CD14-positive monocyte (primary cell): ENCODE measurements at regions not wholly inside any gene's neighbourhood (a gene's known extent, or its start where the extent isn't known, plus 50 kb on each side); places are given as distances from the start of the nearest gene placed in this dataset.

ENCODE experiments used
- DNase-seq, 3 donors: peaks; one replicate each; pipeline ENCODE4 v3.0.0-alpha.2; 2011 to 2022
- H2AFZ ChIP-seq: 2 replicates; pipeline ENCODE4 v1.6.0; 2012; ENCODE audit warnings: mild to moderate bottlenecking, low read depth, low read length, inconsistent platforms; ENCODE audit not compliant: insufficient read depth, poor library complexity, severe bottlenecking
- H3K27ac ChIP-seq, 2 donors: 1 replicate in 1 of 2; 2 replicates in 1 of 2; pipeline ENCODE4 v1.5.1; 2012 to 2013; ENCODE audit warnings: low read length in 2 of 2, control low read depth in 1 of 2, inconsistent platforms in 1 of 2, low read depth in 1 of 2, mild to moderate bottlenecking in 1 of 2
- H3K27me3 ChIP-seq, 2 donors: one replicate each; pipeline versions ENCODE4 v1.6.0 to v1.6.1; 2011 to 2013; ENCODE audit warnings: low read length in 2 of 2; ENCODE audit not compliant: control insufficient read depth in 2 of 2, insufficient read depth in 2 of 2
- H3K36me3 ChIP-seq, 2 donors: replicated peaks in 1 of 2; 1 replicate in 1 of 2; 2 replicates in 1 of 2; pipeline versions ENCODE4 v1.5.1 to v1.6.1; 2012 to 2013; ENCODE audit warnings: low read length in 2 of 2, control low read depth in 1 of 2, inconsistent platforms in 1 of 2, mild to moderate bottlenecking in 1 of 2; ENCODE audit not compliant: insufficient read depth in 2 of 2, control insufficient read depth in 1 of 2
- H3K4me1 ChIP-seq, 2 donors: 1 replicate in 1 of 2; 2 replicates in 1 of 2; pipeline versions ENCODE4 v1.5.1 to v1.6.1; 2012 to 2013; ENCODE audit warnings: low read length in 2 of 2, control low read depth in 1 of 2, inconsistent platforms in 1 of 2, mild to moderate bottlenecking in 1 of 2, moderate library complexity in 1 of 2; ENCODE audit not compliant: insufficient read depth in 2 of 2, control insufficient read depth in 1 of 2
- H3K4me2 ChIP-seq: replicated peaks from 2 replicates; pipeline ENCODE3; 2012; ENCODE audit warnings: low read length, moderate library complexity, mild to moderate bottlenecking; ENCODE audit not compliant: poor library complexity, severe bottlenecking; ENCODE audit errors: extremely low read depth
- H3K4me3 ChIP-seq, 3 experiments: fragments of 200-600 bp in 1 of 3; sonication (generic) in 1 of 3; replicated peaks in 1 of 3; 1 replicate in 2 of 3; 2 replicates in 1 of 3; pipeline ENCODE4 v1.5.1; 2011 to 2013; ENCODE audit warnings: low read length in 3 of 3, mild to moderate bottlenecking in 3 of 3, control low read depth in 2 of 3, low read depth in 2 of 3, inconsistent platforms in 1 of 3, moderate library complexity in 1 of 3
- H3K79me2 ChIP-seq: 2 replicates; pipeline ENCODE4 v1.6.0; 2012; ENCODE audit warnings: mild to moderate bottlenecking, control low read depth, inconsistent platforms, low read length, moderate library complexity; ENCODE audit not compliant: insufficient read depth
- H3K9ac ChIP-seq: 2 replicates; pipeline ENCODE4 v1.6.0; 2017; ENCODE audit warnings: low read length, mild to moderate bottlenecking; ENCODE audit not compliant: insufficient read depth, poor library complexity, severe bottlenecking
- H3K9me3 ChIP-seq, 2 donors: replicated peaks in 1 of 2; 1 replicate in 1 of 2; 2 replicates in 1 of 2; pipeline versions ENCODE4 v1.5.1 to v1.6.1; 2012 to 2013; ENCODE audit warnings: low read length in 2 of 2, control low read depth in 1 of 2; ENCODE audit not compliant: control insufficient read depth in 1 of 2, insufficient read depth in 1 of 2
- H4K20me1 ChIP-seq: 2 replicates; pipeline ENCODE4 v1.6.0; 2012; ENCODE audit warnings: mild to moderate bottlenecking, low read length, control low read depth, moderate library complexity; ENCODE audit not compliant: insufficient read depth
- H3K27ac Mint-ChIP-seq, 7 donors: one replicate each; pipeline ENCODE4 v1.8.0; 2020; ENCODE audit warnings: mild to moderate bottlenecking in 7 of 7, mixed read lengths in 7 of 7, moderate library complexity in 6 of 7, inconsistent platforms in 2 of 7
- H3K27me3 Mint-ChIP-seq, 3 donors: one replicate each; pipeline ENCODE4 v1.8.0; 2021 to 2022; ENCODE audit warnings: low read depth in 3 of 3, mild to moderate bottlenecking in 3 of 3, mixed read lengths in 3 of 3, moderate library complexity in 3 of 3, inconsistent platforms in 1 of 3
- H3K36me3 Mint-ChIP-seq, 2 donors: one replicate each; pipeline ENCODE4 v1.8.0; 2020; ENCODE audit warnings: mixed read lengths in 2 of 2, inconsistent platforms in 1 of 2, mild to moderate bottlenecking in 1 of 2
- H3K4me1 Mint-ChIP-seq: one replicate; pipeline ENCODE4 v1.8.0; 2020; ENCODE audit warnings: mild to moderate bottlenecking, mixed read lengths
- H3K4me3 Mint-ChIP-seq, 2 donors: one replicate each; pipeline ENCODE4 v1.8.0; 2020; ENCODE audit warnings: mild to moderate bottlenecking in 2 of 2, mixed read lengths in 2 of 2, moderate library complexity in 1 of 2
- H3K9me3 Mint-ChIP-seq, 7 donors: one replicate each; pipeline ENCODE4 v1.8.0; 2020 to 2022; ENCODE audit warnings: mixed read lengths in 7 of 7, mild to moderate bottlenecking in 6 of 7, moderate library complexity in 6 of 7, inconsistent platforms in 2 of 7
- WGBS: methylation state at CpG from one replicate; pipeline ENCODE4 v1.1.5; 2013; ENCODE audit warnings: missing lambda C conversion rate; ENCODE audit not compliant: insufficient coverage; 5-methylcytosine and 5-hydroxymethylcytosine counted together
- intact Hi-C, 2 donors: fragments of 100-400 bp; cut with micrococcal nuclease; formaldehyde crosslinking; loops; one replicate each; pipeline versions ENCODE4 v1.15.0 to v1.15.1; 2023
- TF ChIP-seq, protein P1 (sequence below): fragments of 200-600 bp; IDR thresholded peaks from one replicate; pipeline ENCODE4 v1.8.0; 2022; ENCODE audit warnings: antibody characterized with exemption, mild to moderate bottlenecking

DNA sequence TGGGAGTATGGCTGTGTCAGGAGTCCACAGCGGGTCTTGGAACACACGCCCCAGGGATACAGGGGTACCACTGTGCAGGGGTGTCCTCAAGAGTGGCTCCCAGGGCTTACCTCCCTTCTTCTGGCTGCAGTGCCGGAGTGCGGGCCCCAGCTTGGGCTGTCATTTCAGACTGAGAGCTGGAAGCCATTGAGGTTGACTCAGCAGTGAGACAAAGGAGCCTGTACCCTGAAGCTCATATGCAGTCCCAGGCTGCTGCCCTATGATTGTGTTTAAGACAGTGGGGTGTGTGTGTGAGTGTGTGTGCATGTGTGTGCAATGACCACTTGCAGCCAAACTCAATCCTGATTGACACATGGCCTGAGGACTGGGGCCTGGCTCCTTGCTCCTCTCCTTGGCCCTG lies 167.7 kb upstream of the AFDN start:
- TF ChIP-seq, protein P1, sequence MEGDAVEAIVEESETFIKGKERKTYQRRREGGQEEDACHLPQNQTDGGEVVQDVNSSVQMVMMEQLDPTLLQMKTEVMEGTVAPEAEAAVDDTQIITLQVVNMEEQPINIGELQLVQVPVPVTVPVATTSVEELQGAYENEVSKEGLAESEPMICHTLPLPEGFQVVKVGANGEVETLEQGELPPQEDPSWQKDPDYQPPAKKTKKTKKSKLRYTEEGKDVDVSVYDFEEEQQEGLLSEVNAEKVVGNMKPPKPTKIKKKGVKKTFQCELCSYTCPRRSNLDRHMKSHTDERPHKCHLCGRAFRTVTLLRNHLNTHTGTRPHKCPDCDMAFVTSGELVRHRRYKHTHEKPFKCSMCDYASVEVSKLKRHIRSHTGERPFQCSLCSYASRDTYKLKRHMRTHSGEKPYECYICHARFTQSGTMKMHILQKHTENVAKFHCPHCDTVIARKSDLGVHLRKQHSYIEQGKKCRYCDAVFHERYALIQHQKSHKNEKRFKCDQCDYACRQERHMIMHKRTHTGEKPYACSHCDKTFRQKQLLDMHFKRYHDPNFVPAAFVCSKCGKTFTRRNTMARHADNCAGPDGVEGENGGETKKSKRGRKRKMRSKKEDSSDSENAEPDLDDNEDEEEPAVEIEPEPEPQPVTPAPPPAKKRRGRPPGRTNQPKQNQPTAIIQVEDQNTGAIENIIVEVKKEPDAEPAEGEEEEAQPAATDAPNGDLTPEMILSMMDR = no peak
- H3K9ac ChIP-seq = no peak overlapping the region
- no peaks in the 10 kb centered on the region for H3K27me3 ChIP-seq
- peaks cover 0 to 6% (median 0%) of the 10 kb centered on the region in 3 donors for H3K27me3 Mint-ChIP-seq
- peaks cover 0 to 9% (median 3%) of the 10 kb centered on the region in 7 donors for H3K9me3 Mint-ChIP-seq
- no peak overlapping the region for H3K27ac Mint-ChIP-seq
- H3K4me3 Mint-ChIP-seq = no peak overlapping the region
- H3K4me1 Mint-ChIP-seq = no peaks in the 10 kb centered on the region
- no peaks in the 10 kb centered on the region for H4K20me1 ChIP-seq
- 97% methylated on average over 3 of the region's 4 CpGs for WGBS
- H3K9me3 ChIP-seq = peaks cover 0 to 3% of the 10 kb centered on the region in 2 donors
- no peak overlapping the region for H3K27ac ChIP-seq
- DNase-seq = no peak
- no peaks in the 10 kb centered on the region for H3K36me3 Mint-ChIP-seq
- no peaks in the 10 kb centered on the region for H3K79me2 ChIP-seq
- H3K4me2 ChIP-seq = no peak overlapping the region
- no peak overlapping the region for H2AFZ ChIP-seq
- H3K4me1 ChIP-seq = no peaks in the 10 kb centered on the region
- H3K36me3 ChIP-seq = no peaks in the 10 kb centered on the region
- H3K4me3 ChIP-seq = no peak overlapping the region
- intact Hi-C loops = no loop called here

DNA sequence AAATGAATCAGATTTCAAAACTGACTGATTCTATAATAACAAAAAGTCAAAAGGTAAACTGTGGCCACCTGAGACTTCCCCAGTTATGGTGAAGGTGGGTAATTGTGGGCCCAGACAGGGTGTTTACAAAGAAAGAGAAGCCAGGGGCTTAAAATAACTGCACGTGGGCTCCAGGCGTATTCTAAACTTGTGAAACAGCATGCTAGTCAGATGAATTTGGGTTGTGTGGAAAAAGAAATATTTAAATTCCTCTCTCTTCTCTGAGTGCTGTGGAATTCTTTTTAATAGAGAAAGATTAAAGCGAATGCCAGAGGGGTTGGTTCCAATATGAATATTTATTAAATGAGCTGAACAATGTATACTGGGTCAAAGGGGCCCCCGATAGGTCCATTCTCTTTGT lies 166.3 kb upstream of the AFDN start:
- H3K9me3 ChIP-seq = peaks cover 0 to 3% of the 10 kb centered on the region in 2 donors
- no peak for DNase-seq
- H3K27me3 ChIP-seq = no peaks in the 10 kb centered on the region
- no peaks in the 10 kb centered on the region for H3K79me2 ChIP-seq
- H3K36me3 ChIP-seq = no peaks in the 10 kb centered on the region
- Mint-ChIP-seq H3K36me3 (no peaks in the 10 kb centered on the region), H3K27me3 (peaks cover 0 to 6% (median 5%) of the 10 kb centered on the region in 3 donors), H3K27ac (no peak overlapping the region), H3K9me3 (peaks cover 0 to 9% (median 3%) of the 10 kb centered on the region in 7 donors), H3K4me1 (no peaks in the 10 kb centered on the region), H3K4me3 (no peak overlapping the region)
- no peak overlapping the region for H2AFZ ChIP-seq
- no peak overlapping the region for H3K27ac ChIP-seq
- H3K4me3 ChIP-seq = no peak overlapping the region
- intact Hi-C loops = no loop called here
- no CpG with 5 or more reads among the region's 4 CpGs for WGBS
- H3K4me2 ChIP-seq = no peak overlapping the region
- TF ChIP-seq, protein P1 = no peak
- H3K9ac ChIP-seq = no peak overlapping the region
- H4K20me1 ChIP-seq = no peaks in the 10 kb centered on the region
- H3K4me1 ChIP-seq = no peaks in the 10 kb centered on the region
